ENCODE measurements at regions not wholly inside any gene's neighbourhood (a gene's known extent, or its start where the extent isn't known, plus 50 kb on each side); places are given as distances from the start of the nearest gene placed in this dataset.

DNA sequence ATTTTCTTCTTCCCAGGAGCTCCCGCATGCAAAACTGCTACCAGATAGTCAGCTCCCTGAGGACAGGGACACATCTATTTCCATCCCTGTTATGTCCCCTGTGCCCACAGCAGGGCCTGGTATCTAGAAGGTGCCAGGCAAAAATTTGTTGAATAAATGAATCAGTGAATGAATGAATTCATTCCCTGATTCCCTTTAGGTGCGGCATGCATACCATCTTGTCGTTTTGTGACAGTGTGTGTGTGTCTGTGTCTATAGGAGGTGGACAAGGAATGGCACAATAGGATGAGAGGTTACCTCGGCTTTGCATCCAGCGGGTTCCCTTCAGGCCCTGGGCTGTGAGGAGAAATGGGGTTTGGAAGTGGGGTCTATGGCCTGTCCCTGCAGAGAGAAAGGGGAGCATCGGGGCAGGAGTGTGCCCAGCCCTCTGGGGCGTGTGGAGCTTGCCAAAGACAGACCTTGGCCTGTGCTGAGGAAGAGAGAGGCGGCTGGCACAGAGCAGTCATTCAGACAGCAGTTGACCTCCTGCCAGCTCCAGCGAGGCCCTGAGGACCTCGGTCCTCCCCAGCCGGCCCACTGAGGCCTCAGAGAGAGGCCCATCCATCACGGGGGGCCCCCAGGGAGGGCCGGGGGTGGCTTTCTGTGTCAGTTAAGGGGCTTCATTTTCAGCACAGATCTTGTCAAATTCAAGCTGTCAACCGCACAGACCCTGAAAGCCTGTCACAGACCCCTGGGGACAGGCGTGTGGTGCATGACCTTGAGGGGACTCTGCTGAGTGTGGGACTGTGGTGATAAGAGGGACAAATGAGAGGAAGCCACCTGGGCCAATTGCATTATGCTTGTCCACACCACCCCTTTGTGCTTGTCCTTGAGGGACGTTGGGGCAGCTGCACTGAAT is 125.9 kb upstream of the CXCR4 start:
- ChIA-PET POLR2A (interaction anchor here (0.6 to 1.4 kb wide), 3 partner anchors 56 to 108 kb away, joined by 3 to 6 read pairs (median 4); no protein-coding TSS in a partner anchor), CTCF (interaction anchor here (0.6 kb wide), 1 partner anchor 108 kb away, joined by 3 read pairs; no protein-coding TSS in a partner anchor)
- H3K27ac ChIP-seq (ENCODE audit: low read depth, low read length) = no peak overlapping the region
- Mint-ChIP-seq H3K36me3 (peaks cover 0 to 10% (median 0%) of the 10 kb centered on the region in 5 donors), H3K9me3 (peaks cover 0 to 2% (median 0%) of the 10 kb centered on the region in 11 donors), H3K27me3 (peaks cover 0 to 2% (median 0%) of the 10 kb centered on the region in 5 donors), H3K4me3 (no peak overlapping the region), H3K4me1 (peaks cover 20 to 44% (median 33%) of the 10 kb centered on the region in 7 donors), H3K27ac (peak overlapping the region in 5 of 9 donors; percentile 12 to 89 (median 52))
- intact Hi-C loops (cut with micrococcal nuclease) = no loop called here
- no peak for ATAC-seq
- H3K4me3 ChIP-seq (ENCODE audit: low read length) = no peak overlapping the region
- H3K36me3 ChIP-seq (ENCODE audit: control insufficient read depth in 2 of 3, insufficient read depth in 3 of 3, low read length in 3 of 3) = no peaks in the 10 kb centered on the region
- no peaks in the 10 kb centered on the region for H3K27me3 ChIP-seq (ENCODE audit: control insufficient read depth in 2 of 2, insufficient read depth in 2 of 2, low read length in 2 of 2)
- no peak for DNase-seq
- H3K9me3 ChIP-seq (ENCODE audit: control insufficient read depth in 2 of 3, low read length in 3 of 3) = no peaks in the 10 kb centered on the region
- peaks cover 18 to 21% of the 10 kb centered on the region in 2 donors for H3K4me1 ChIP-seq (ENCODE audit: control insufficient read depth in 2 of 2, insufficient read depth in 2 of 2, low read length in 2 of 2)

DNA sequence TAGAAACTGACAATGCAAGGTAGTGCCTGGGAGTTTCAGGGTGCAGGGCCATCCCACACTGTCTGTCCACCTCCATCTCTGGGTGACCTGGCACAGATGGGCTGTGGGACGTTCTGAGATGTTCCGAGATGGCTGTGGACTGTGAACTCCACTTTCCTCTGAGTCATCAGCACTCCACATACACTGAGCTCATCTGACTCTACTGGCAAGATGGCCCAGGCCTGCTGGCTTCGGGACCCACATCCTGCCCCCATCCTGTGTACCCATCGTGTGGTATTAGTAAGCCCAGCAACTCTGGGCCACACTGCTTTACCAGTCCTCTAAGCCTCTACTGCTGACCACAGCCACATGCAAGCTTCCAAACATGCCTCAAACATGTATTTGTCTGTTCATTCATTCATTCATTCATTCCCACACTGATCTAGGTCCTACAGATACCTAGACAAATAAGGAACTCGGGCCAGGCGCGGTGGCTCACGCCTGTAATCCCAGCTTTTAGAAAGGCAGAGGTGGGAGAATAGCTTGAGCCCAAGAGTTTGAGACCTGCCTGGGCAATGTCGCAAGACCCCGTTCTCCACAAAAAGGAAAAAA is 124.8 kb upstream of the CXCR4 start:
- no peak overlapping the region for H3K4me3 ChIP-seq (ENCODE audit: low read length)
- peaks cover 28 to 31% of the 10 kb centered on the region in 2 donors for H3K4me1 ChIP-seq (ENCODE audit: control insufficient read depth in 2 of 2, insufficient read depth in 2 of 2, low read length in 2 of 2)
- peaks cover 29 to 49% (median 44%) of the 10 kb centered on the region in 7 donors for H3K4me1 Mint-ChIP-seq
- H3K36me3 ChIP-seq (ENCODE audit: control insufficient read depth in 2 of 3, insufficient read depth in 3 of 3, low read length in 3 of 3) = no peaks in the 10 kb centered on the region
- DNase-seq (no peak), ATAC-seq (peak; percentile 46)
- peak overlapping the region; percentile 40 to 95 (median 79) for H3K27ac Mint-ChIP-seq
- no peaks in the 10 kb centered on the region for H3K9me3 ChIP-seq (ENCODE audit: control insufficient read depth in 2 of 3, low read length in 3 of 3)
- peak overlapping the region in 2 of 10 donors; percentile 14 to 21 for H3K4me3 Mint-ChIP-seq
- intact Hi-C loops (cut with micrococcal nuclease) = no loop called here
- ChIA-PET POLR2A (interaction anchor here (0.9 to 1.4 kb wide), 3 partner anchors 12 to 107 kb away, joined by 4 to 6 read pairs (median 5); no protein-coding TSS in a partner anchor), CTCF (interaction anchor here (0.6 kb wide), 2 partner anchors 13 to 106 kb away, joined by 3 to 4 read pairs; no protein-coding TSS in a partner anchor)
- H3K27me3 ChIP-seq (ENCODE audit: control insufficient read depth in 2 of 2, insufficient read depth in 2 of 2, low read length in 2 of 2) = no peaks in the 10 kb centered on the region
- H3K9me3 Mint-ChIP-seq = peaks cover 0 to 2% (median 0%) of the 10 kb centered on the region in 11 donors
- peaks cover 0 to 2% (median 0%) of the 10 kb centered on the region in 5 donors for H3K27me3 Mint-ChIP-seq
- H3K36me3 Mint-ChIP-seq = peaks cover 0 to 14% (median 0%) of the 10 kb centered on the region in 5 donors
- no peak overlapping the region for H3K27ac ChIP-seq (ENCODE audit: low read depth, low read length)

DNA sequence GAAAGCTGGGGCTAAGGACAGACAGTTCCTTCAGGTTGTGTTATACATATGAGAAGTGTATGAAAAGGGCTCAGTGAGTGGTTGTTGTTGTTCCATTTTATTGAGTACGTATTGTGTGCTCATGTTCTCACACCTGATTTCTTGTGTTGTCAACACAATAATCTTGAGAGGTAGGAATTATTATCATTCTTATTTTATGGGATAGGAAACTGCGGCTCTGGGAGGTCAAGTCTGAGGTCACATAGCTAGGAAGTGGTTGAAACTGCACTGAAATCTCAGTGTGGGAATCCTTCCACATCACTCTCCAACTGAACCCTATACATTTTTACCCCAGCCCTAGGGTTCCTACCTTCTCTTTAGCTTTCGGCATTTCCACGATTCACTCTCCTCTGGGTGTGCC is 124.2 kb upstream of the CXCR4 start:
- peaks cover 0 to 2% (median 0%) of the 10 kb centered on the region in 11 donors for H3K9me3 Mint-ChIP-seq
- H3K36me3 Mint-ChIP-seq = peaks cover 0 to 14% (median 0%) of the 10 kb centered on the region in 5 donors
- H3K4me3 ChIP-seq (ENCODE audit: low read length) = no peak overlapping the region
- no peak for ATAC-seq
- no peaks in the 10 kb centered on the region for H3K9me3 ChIP-seq (ENCODE audit: control insufficient read depth in 2 of 3, low read length in 3 of 3)
- H3K27me3 Mint-ChIP-seq = no peaks in the 10 kb centered on the region
- no peaks in the 10 kb centered on the region for H3K27me3 ChIP-seq (ENCODE audit: control insufficient read depth in 2 of 2, insufficient read depth in 2 of 2, low read length in 2 of 2)
- no peak overlapping the region for H3K27ac ChIP-seq (ENCODE audit: low read depth, low read length)
- peaks cover 31 to 36% of the 10 kb centered on the region in 2 donors for H3K4me1 ChIP-seq (ENCODE audit: control insufficient read depth in 2 of 2, insufficient read depth in 2 of 2, low read length in 2 of 2)
- H3K4me1 Mint-ChIP-seq = peaks cover 31 to 54% (median 47%) of the 10 kb centered on the region in 7 donors
- H3K4me3 Mint-ChIP-seq = no peak overlapping the region
- POLR2A ChIA-PET = interaction anchor here (0.6 to 1.2 kb wide), 3 partner anchors 13 to 119 kb away, joined by 3 to 5 read pairs (median 4); no protein-coding TSS in a partner anchor
- DNase-seq = no peak
- CTCF ChIA-PET = no interaction called here
- intact Hi-C loops (cut with micrococcal nuclease) = no loop called here
- H3K27ac Mint-ChIP-seq = peak overlapping the region; percentile 7 to 95 (median 81)
- no peaks in the 10 kb centered on the region for H3K36me3 ChIP-seq (ENCODE audit: control insufficient read depth in 2 of 3, insufficient read depth in 3 of 3, low read length in 3 of 3)

DNA sequence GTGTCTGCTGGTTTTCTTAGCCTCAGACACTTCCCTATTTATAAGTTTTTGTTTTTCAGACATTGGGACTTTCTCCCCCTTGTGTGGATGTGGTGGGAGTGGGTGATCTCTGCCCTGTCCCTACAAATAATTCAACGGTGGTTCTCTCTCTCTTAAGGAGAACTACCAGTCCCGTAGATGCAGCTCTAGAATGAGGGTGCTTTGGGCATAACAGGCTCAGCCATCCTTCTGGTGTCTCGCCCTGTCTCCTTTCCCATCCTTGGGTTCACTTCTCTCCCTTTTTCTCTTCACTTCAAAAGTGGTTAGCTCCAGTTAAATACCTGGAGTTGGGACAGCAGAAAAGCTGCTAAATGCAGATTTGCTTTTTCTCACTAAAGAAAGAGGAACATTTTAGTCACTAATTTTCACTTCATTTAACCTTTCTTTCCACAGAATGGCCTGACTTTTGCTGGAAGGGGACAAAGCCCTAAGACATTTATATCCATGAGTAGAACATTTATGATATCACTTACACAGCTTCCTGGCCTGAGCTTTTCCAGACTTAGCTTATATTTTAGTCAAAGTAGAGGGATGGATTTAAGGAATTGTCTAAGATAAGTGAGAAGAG is 121.2 kb upstream of the CXCR4 start:
- H3K9me3 ChIP-seq (ENCODE audit: control insufficient read depth in 2 of 3, low read length in 3 of 3) = no peaks in the 10 kb centered on the region
- H3K27ac ChIP-seq (ENCODE audit: low read depth, low read length) = no peak overlapping the region
- Mint-ChIP-seq H3K4me3 (peak overlapping the region; percentile 26 to 64 (median 48)), H3K27me3 (no peaks in the 10 kb centered on the region), H3K27ac (peak overlapping the region; percentile 84 to 95 (median 90)), H3K4me1 (peaks cover 35 to 60% (median 54%) of the 10 kb centered on the region in 7 donors), H3K9me3 (no peaks in the 10 kb centered on the region), H3K36me3 (peaks cover 0 to 18% (median 0%) of the 10 kb centered on the region in 5 donors)
- ATAC-seq (no peak), DNase-seq (no peak)
- H3K4me3 ChIP-seq (ENCODE audit: low read length) = no peak overlapping the region
- intact Hi-C loops (cut with micrococcal nuclease) = loop anchor here (2.0 to 5.0 kb wide), 7 partner anchors 43 to 252 kb away; partner anchors contain the start of gene DARS1 (in 1 of the 2)
- no peaks in the 10 kb centered on the region for H3K27me3 ChIP-seq (ENCODE audit: control insufficient read depth in 2 of 2, insufficient read depth in 2 of 2, low read length in 2 of 2)
- H3K4me1 ChIP-seq (ENCODE audit: control insufficient read depth in 2 of 2, insufficient read depth in 2 of 2, low read length in 2 of 2) = peaks cover 31 to 36% of the 10 kb centered on the region in 2 donors
- ChIA-PET CTCF (interaction anchor here (1.2 to 1.7 kb wide), 4 partner anchors 11 to 109 kb away, joined by 3 to 7 read pairs (median 4); no protein-coding TSS in a partner anchor), POLR2A (interaction anchor here (0.7 to 4.8 kb wide), 24 partner anchors 12 to 284 kb away, joined by 3 to 53 read pairs (median 4); no protein-coding TSS in a partner anchor)
- H3K36me3 ChIP-seq (ENCODE audit: control insufficient read depth in 2 of 3, insufficient read depth in 3 of 3, low read length in 3 of 3) = no peaks in the 10 kb centered on the region

DNA sequence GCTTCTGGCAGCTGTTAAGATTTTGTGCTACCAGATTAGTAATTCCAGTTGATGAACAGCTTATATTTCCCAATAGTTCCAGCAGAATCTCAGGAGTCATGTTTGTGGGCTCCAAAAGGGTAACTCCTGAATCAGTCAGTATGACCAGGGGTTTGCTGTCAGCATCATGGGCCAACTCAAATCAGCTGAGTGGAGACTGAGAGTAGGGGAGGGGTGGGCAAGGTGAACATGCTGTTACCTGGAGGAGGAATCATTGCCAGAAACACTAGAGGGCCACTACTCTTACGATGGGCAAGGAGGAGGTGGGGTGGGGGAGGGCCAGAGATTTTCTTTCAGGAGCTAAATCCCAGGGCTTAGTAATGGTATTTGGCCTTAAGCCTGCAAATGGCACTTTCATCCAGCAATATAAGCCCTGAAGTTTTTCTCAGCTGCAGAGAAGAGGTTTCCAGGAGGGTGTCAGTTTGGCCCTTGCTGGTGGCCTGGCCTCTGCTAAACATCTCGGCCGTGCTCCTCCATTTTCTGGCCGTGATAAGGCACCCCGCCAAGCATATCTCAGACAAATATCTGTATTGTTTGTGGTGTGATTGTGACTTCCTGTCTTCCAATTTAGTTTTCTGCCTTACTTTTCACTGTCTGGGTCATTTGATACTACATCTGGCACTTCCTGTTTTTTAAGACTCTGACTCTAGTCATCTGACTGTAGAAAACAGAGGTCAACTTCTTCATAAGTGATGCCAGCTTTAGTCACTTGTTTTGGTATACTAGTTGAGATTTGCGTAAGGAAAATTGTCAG is 120.5 kb upstream of the CXCR4 start:
- POLR2A ChIA-PET = interaction anchor here (0.7 to 4.8 kb wide), 23 partner anchors 11 to 283 kb away, joined by 3 to 53 read pairs (median 4); no protein-coding TSS in a partner anchor

More for the DNA sequence above, 120.5 kb upstream of the CXCR4 start:
- CTCF ChIA-PET = interaction anchor here (0.6 to 1.7 kb wide), 7 partner anchors 15 to 146 kb away, joined by 3 to 7 read pairs (median 3); no protein-coding TSS in a partner anchor
- H3K4me1 ChIP-seq (ENCODE audit: control insufficient read depth in 2 of 2, insufficient read depth in 2 of 2, low read length in 2 of 2) = peaks cover 31 to 36% of the 10 kb centered on the region in 2 donors
- Mint-ChIP-seq H3K27ac (peak overlapping the region; percentile 84 to 95 (median 90)), H3K4me1 (peaks cover 32 to 60% (median 54%) of the 10 kb centered on the region in 7 donors), H3K27me3 (no peaks in the 10 kb centered on the region), H3K9me3 (no peaks in the 10 kb centered on the region), H3K36me3 (peaks cover 0 to 18% (median 0%) of the 10 kb centered on the region in 5 donors), H3K4me3 (peak overlapping the region; percentile 26 to 64 (median 48))
- peak; percentile 84 for ATAC-seq
- H3K36me3 ChIP-seq (ENCODE audit: control insufficient read depth in 2 of 3, insufficient read depth in 3 of 3, low read length in 3 of 3) = no peaks in the 10 kb centered on the region
- peak in 8 of 9 donors; percentile 33 to 75 (median 60) for DNase-seq
- no peaks in the 10 kb centered on the region for H3K27me3 ChIP-seq (ENCODE audit: control insufficient read depth in 2 of 2, insufficient read depth in 2 of 2, low read length in 2 of 2)
- intact Hi-C loops (cut with micrococcal nuclease) = loop anchor here (1.0 to 5.0 kb wide), 10 partner anchors 44 to 251 kb away; partner anchors contain the start of gene DARS1 (in 1 of the 2)
- H3K4me3 ChIP-seq (ENCODE audit: low read length) = no peak overlapping the region
- peak overlapping the region; percentile 25 for H3K27ac ChIP-seq (ENCODE audit: low read depth, low read length)
- no peaks in the 10 kb centered on the region for H3K9me3 ChIP-seq (ENCODE audit: control insufficient read depth in 2 of 3, low read length in 3 of 3)

Data from naive thymus-derived CD4-positive, alpha-beta T cell (primary cell).